Stimulated activated CD4-positive, alpha-beta T cell treated with anti-CD3 and anti-CD28 coated beads, Interleukin-4, amount 100 ng/mL, for 4 hours (primary cell): ENCODE measurements at regions not wholly inside any gene's neighbourhood (a gene's known extent, or its start where the extent isn't known, plus 50 kb on each side); places are given as distances from the start of the nearest gene placed in this dataset.
"Not testable (repeated sequence)": the region's sequence is repeated elsewhere in the genome, so short reads cannot be mapped to it uniquely, and the experiment has no call there.

Experiments used
- DNase-seq, 2 experiments: peaks; one replicate each; pipeline ENCODE4 v3.0.0-alpha.2; 2020

DNA sequence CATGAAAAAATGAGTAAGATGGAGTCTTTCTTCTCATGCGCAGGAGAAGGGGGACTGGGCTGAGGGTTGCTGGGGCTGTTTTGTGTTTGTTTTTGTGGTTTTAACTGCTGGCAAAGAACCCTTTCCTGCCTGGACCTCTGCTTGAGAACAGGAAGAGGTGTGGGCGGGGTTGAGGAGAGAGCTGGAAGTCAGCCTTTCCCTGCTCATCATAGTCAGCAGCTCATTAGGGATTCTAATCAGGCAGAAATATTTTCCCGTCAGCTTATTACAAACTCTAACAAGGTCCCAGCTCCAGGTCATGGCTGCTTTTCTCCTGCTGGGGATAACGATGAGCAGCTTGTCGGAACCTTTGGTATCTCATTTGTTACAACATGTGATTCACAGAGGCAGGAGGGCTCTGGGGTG is 185.0 kb upstream of the NRXN3 start:
- no peak for DNase-seq

DNA sequence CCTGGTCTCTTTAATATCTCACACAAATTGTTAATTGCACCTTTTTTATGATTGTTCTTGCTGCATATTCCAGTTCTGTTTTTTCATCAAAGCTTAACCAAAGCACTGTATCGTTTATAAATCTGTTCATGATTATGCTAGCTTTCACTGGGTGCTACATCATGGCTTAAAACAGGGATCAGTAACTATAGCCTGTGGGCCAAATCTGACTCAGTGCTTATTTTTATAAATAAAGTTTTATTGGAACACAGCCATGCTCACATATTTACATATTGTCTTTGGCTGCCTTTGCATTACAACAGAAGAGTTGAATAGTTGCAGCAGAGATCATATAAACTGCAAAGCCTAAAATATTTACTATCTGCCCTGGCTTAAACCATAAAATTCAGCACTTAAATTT is 183.4 kb upstream of the NRXN3 start:
- DNase-seq: no peak

DNA sequence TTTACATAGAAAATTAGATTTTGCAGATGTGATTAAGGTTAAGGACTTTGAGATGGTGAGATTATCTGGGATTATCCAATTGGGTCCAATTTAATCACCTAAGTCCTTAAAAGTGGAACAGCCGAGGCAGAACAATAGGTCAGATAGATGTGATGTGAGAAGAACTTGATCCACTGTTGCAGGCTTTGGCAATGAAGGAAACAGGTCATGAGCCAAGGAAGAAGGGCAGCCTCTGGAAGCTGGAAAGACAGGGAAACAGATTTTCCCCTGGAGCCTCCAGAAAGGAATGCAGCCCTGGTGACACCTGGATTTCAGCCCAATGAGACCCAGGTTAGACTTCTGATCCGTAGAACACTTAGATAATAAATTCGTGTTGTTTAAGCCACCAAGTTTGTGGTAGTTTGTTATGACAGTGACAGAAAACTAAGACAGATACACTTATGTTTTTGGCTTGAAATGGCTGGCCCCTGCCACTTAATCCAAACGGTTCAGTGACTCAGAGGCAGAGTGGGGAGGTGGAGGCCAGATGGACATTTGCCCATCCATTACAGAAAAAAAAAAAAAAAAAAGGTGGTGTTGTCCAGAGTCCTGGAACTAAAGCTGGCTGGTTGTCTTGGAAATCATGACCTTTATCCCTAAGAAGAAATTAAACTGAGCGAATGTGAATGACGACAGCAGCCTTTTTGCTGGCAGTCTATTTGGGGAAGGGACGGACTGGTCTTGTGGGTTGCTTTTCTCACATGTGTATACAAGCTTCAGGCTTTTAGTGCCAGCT is 181.9 kb upstream of the NRXN3 start:
- no peak for DNase-seq

DNA sequence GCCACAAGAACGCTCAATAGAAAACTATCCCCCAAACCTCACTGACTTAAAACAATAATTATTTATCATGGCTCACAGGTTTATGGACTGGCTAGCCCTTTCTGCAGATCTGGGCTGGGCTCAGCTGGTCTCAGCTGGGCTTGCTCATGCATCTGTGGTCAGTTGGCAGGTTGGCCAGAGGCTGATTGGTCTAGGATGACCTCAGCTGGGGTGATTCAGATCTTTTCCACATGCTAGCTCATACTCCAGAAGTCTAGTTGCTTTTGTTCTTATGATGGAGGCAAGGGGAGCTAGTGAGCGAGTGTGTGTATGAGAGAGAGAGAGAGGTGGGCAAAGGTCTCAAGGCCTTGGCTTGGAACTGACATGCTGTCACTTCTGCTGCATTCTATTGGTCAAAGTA is 181.2 kb upstream of the NRXN3 start:
- DNase-seq: no peak

DNA sequence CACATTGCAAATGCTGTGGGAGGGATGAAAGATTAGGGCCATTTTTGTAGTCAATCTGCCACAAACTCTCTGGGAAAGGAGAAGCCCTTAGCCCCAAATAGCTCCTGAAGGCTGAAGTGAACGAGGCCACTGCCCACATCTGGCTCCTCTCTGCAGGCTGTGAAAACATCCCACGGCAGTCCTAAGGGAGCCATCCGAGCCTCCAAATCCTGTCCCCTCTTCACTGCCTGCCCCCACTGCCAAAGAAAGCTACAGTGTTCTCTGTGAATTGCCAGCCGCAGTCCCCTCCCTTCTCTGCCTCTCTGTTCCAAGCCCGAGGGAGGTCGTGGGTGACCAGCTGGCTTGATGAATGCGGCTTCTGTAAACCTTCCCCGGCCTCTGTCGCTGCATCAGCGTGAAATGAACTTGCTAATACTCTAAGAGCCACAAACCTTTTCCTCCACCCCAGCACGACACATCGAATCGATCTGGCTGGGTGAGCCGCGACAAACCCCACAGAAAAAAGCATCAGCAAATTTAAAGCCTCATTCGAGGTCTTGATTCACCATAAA is 180.7 kb upstream of the NRXN3 start:
- no peak for DNase-seq

DNA sequence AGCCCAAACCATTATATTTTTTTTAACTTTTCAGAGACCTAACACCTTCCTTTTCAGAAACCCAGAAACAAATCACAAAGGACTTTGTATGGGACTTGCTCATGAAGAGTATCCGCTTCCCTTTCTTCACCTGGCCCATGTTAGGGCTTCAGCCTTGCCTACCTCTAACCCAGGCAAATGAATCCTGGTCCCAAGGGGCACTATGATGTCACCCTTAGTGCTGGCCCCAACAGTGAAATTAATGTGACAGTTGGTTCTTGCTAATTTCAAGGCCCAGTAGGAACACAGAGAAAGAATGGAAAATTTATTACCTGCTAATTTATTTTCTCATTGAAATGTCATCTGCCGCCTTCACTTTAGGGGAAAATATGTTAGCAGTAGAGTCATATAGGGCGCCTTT is 179.8 kb upstream of the NRXN3 start:
- DNase-seq: no peak

DNA sequence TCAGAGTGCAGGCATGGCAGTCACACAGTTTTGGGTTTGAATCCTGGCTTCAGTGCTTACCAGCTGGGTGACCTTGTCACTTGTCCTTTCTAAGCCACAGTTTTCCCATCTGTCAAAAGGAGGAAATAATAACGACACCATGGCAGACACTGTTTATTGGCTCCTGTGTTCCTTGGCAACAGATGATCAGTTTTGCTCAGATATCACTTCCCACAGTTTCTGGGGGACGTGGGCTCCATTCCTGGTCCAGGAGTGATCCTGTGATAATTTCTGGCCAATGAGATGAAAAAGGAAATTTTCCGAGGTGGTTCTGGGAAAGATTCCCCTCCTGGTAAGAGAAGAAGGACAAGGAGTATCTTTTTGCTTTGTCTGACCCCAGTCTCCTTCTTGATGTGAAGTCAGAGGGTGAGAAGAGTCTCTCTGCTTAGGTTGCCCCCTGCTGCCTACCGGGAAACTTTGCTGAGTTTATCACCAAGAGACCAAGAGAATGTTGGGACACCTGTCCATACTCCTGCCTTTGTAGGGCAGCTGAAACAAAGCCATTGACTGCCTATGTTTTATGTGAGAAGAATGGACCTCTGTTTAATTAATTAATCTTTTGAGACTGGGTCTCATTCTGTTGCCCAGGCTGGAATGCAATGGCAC is 178.9 kb upstream of the NRXN3 start:
- DNase-seq: no peak

DNA sequence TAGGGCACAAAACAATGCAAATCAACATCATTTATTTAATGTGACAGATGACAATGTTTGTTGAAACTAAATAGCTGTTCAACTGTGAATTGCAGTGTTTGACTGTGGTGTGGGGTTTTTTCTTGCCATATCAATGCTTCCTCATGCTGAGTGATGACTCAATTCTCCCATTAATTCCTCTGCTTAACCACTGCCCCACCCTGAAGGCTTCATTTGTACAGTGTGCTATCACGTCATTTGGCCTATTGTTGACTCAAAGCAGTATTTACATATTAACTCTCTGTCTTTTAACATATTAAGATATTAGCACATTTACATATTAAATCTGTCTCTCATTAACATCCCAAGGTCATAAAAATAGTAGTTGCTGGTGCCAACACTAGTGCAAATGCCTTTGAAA is 164.8 kb upstream of the NRXN3 start:
- DNase-seq: no peak

DNA sequence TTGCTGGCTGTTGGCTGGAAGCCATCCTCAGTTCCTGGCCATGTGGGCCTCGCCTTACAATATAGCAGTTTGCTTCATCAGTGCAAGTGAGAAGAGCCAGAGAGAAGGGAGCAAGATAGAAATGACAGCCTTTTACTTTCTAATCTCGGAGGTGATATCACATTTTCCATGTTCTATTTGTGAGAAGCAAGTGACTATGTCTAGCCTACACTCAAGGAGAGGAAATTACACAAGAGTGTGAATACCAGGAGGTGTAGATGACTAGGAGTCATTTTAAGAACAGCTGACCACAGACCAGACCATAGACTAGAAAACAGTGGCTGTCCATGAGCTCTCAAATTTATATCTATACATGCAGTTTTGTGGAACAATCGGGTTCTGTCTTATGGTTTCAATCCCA is 163.0 kb upstream of the NRXN3 start:
- DNase-seq: no peak

DNA sequence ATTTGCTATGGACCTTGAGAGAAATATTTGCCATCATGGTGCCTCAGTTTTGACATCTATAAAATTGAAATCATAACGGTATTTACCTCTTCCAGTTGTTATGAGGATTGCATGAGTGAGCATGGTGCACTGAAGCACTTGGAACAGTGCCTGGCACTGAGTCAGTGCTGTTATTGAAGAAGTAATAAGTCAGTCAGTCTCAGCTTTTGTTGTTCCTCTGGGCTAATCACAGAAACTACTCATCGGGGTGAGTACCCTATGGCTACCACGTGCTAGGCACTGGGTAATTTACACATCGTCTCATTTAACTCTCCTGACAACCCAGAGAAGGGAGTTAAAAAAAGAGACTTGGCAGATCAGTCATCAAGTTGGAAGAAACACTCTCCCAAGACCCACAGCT is 159.5 kb upstream of the NRXN3 start:
- DNase-seq: no peak

DNA sequence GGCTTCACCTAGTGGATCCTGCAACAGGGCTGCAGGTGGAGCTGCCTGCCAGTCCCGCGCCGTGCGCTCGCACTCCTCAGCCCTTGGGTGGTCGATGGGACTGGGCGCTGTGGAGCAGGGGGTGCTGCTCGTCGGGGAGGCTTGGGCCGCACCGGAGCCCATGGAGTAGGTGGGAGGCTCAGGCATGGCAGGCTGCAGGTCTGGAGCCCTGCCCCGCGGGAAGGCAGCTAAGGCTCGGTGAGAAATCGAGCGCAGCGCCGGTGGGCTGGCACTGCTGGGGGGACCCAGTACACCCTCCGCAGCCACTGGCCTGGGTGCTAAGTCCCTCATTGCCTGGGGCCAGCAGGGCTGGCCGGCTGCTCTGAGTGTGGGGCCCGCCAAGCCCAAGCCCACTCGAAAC is 156.3 kb upstream of the NRXN3 start:
- DNase-seq: not testable (repeated sequence)

DNA sequence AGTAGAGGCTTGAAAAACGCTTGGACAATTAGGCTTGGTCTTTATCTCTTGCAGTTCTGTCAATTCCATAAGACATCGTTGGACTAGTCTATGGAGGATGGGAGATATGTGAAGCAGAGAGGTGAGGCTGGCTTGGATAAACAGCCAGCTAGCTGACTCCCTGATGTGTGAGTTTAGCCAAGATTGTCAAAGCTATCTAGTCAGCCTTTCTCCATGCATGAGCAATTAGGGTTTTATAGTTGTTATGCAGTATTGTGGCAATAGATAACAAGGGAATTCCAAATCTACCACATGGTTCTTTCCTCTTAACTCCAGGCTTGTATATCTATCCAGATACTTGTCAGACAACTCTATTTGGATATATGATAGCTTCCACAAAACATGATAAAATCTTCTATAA is 153.6 kb upstream of the NRXN3 start:
- DNase-seq: no peak

DNA sequence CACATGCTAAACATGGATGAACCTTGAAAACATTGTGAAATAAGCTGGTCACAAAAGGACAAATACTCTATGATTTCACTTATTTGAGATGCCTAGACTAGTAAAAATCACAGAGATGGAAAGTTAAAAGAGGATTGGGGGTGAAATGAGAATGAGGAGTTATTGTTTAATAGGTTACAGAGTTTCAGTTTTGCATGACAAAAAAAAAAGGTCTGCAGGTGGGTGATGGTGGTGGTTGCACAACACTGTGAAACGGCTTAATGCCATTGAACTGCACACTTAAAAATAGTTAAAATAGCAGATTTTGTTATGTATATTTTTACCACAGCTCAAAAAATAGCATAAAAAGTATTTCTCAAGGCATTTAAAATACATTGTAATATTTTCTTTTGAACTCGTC is 151.9 kb upstream of the NRXN3 start:
- DNase-seq: no peak

DNA sequence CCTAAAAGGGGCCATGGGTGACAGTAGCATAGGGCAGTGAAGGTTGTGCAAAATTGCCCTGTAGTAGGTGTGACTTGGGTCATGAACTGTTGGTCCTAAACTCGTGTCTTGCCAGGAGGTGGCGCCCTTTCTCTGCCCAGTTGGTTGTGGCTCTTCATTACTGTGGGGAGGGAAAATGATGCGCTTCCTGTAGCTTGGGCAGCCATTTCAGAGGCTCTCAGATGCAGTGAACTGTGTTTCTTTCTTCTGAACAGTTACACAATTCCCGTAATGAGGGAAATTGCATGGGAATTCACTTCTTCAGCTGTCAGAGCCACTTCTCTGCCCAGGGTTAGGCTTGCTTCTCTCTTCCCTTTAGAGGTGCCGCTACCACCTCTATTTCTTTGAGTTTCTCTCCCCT is 148.1 kb upstream of the NRXN3 start:
- DNase-seq: peak in 1 of 2 experiments; percentile 20

DNA sequence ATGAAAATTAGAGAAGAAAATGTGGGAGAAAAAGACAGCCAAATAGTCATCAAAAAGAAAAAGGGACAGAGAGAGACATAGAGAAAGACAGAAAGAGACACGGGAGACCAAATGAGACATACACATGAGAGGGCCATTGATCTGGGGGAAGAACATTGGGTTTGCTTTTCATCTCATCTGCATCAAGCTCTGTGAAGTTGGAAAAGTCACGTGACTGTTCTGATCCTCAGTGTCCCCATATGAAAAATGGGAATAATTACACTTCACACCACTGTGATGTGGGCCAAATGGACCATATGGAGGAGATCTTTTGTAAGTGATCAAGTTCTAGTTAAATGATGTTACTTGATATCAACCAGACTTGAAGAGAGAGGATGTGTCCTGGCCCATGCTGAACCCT is 147.1 kb upstream of the NRXN3 start:
- DNase-seq: no peak

DNA sequence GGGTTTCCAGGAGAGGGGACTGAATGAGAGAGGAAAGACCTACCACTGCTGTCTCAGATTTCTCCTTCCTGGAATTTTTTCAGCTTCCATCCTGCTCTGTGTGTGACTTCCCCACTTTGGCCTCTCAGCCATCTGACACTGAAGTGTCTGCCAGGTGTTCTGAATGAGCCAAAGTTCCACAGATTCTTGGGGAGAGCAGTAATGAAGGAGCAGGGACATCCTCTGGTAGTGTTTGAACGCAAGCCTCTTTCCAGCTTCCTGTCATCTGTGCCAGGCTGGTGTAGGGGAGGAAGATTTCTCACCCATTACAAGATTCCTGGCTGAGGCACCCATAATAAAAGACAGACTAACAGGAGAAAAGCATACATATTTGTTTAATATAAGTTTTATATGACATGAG is 141.7 kb upstream of the NRXN3 start:
- DNase-seq: no peak

DNA sequence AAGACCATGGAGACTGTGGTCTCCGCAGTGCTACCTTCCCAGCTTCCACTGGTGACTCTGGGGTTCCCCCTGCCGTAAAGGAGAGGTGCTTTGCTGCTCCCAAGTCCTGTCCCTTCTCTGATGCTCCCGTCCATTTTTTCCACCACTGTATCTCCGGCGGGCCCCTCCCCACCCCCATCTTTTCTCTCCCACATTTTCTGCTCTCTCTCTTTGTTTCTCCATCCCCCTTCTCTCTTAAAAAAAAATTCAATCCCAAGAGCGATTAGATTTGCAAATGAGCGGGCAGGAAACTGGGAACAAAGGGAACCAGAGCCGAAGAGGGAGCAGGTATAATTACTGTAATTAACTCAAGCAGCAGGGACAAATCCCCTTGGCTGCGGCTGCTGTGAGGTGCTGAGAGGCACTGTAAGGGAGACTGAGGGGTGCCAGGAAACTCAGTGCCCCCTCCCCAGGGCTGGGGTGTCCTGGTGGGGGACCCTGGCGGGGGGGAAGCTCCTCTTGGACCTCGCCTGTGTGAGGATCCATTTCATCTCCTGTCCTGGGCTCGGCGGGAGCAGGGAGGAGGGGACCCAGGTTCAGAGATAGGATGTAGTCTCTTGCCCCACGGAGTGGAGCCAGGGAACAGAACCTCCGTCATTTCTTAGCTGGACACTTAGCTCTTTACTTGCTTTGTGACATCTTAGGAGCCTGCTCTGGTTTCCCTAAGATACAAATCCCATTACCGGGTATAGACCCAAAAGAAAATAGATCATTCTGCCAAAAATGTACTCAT is 140.4 kb upstream of the NRXN3 start:
- no peak for DNase-seq

DNA sequence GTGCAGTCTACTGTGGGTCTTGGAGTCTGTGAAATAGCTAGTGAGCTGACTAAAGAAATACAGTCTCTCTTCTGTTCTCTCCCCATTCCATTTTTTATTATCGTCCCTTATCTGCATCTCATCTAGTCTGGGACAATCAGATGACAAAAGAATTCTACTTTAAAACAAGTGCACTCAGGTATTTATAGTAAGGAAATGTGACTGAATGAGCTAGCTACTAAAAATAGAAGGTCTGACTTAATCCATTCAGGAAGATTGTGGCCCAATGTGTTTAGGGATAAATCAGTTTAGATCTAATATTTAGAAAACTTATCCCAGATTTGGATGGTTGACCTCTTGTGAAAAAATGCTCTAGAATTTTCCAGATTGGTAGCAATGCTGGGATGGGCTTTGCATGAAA is 126.8 kb upstream of the NRXN3 start:
- DNase-seq: no peak

DNA sequence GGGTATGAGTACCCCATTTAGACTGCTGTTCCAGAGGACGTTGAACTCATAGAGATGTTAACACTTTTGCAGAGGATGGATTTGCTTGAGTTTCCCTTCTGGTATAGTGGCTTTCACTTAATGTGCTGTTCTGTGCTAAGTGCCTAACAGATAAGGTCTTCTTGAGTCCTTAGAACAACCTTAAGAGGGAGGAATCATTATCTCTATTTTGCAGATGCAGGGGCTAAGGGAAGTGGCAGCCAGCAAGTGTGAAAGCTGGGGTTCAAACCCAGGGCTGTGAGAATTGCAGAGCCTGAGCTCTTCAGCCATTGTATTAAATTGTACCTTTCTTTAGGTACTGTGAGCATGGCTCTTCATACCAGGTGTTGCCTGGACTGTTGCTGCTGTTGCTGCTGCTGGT is 122.1 kb upstream of the NRXN3 start:
- no peak for DNase-seq

DNA sequence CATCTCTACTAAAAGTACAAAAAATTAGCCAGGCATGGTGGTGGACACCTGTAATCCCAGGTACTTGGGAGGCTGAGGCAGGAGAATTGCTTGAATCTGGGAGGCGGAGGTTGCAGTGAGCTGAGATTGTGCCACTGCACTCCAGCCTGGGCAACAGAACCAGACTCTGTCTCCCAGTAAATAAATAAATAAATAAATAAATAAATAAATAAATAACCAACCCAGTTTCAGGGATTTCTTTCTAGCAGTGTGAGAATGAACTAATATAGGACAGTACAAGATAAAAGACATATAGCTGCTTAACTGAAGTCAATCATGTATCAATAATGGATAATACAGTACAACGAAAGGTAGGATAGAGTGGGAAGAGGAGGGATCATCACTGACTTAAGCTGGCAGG is 113.3 kb upstream of the NRXN3 start:
- DNase-seq: not testable (repeated sequence)

DNA sequence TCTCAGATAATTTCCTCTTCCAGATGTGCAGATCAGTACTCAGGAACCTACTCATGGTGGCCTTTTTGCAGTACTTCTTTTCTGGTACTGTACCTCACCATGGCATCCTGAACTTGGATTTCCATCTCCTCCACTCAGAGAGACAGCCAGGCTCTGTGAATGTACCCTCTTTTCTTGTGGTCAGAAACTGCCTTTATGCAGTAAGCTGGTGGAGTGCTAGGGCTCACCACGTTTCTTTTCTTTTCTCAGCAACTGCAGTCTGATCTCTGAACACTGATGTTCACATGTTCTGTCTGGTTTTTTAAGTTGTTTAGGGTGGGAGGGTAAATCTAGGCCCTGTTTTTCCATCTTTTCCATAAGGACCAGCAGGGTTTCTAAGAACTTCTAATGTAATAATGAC is 99.8 kb upstream of the NRXN3 start:
- no peak for DNase-seq

DNA sequence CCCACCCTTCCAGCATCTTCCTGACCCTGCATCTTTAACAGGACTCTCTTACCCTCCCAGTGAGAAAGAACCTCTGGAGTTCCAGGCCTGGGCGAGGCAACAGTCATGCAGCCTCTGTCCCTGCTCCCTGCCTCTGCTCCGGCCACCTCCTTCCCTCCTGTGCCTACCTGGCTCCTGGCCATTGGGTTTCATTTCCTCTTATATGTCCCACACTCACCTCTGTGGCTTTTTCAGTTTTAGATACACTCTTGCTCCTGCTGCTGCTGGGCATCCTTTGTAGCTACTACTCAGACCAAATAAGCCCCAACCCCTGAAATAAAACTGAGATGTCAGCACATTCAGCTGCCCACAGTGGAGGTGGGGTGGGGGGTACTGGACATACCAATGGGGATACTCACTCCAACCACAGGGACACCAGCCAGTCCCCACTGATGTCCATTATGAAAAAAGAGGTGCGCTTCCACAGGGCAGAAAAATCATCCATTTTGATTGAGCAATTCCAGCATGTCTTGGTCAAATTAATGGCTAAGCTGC is 99.1 kb upstream of the NRXN3 start:
- no peak for DNase-seq

DNA sequence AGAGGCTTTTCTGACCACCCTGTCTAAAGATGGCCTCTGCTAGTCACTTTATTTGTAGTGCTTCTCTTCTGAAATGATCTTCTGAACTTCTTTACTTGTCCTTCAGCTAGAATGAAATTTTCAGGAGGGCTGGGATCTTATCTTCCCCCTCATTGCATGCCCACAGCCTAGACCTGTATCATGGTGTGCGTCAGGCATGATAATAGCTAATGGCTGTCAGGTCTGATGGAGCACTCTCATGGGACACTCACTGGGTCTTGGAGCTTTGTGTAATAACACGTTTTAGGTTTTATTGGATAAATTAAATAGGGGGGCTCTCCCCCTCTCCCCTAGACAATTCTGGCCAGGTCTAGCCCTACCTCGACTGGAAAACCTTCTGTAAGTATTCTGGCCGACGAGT is 97.1 kb upstream of the NRXN3 start:
- no peak for DNase-seq

DNA sequence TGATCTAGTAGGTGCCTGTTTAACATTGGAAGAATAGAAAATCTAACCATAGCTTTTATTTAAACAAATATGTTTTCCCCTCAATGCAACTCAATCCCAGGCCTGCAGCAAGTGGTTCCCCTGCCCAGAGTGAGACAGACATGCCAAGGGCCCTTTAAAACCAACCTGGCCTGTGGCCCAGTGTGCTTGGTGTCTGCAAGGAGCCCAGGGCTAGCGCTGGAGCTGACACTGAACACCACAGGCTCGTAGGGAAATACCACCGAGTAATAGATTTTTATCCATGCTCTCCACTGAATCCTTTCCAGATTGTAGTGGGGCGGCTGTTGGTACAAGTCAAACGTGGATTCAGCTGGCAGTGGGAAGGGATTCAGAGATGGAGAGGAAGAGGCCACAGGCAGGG is 95.6 kb upstream of the NRXN3 start:
- no peak for DNase-seq
